Choroid plexus epithelial cell (primary cell): ENCODE measurements at regions not wholly inside any gene's neighbourhood (a gene's known extent, or its start where the extent isn't known, plus 50 kb on each side); places are given as distances from the start of the nearest gene placed in this dataset.

Experiments
- DNase-seq: peaks from one replicate; pipeline ENCODE4 v3.0.0-alpha.2; 2010; ENCODE audit warnings: low read depth
- H3K4me3 ChIP-seq: 2 replicates; pipeline ENCODE4 v1.5.1; 2011; ENCODE audit warnings: low read depth, mild to moderate bottlenecking, control low read depth, low read length, moderate library complexity
- CTCF ChIP-seq: conservative IDR thresholded peaks from 2 replicates; pipeline ENCODE4 v1.5.1; 2011; ENCODE audit warnings: low read depth, mild to moderate bottlenecking, control low read depth, inconsistent platforms, low read length, moderate library complexity

- TF ChIP-seq CTCF: no peak
- DNase-seq: no peak
These were observed 170.6 kb upstream of the NCK2 start for GRCh38 chr2:105573910-105574655.

DNA sequence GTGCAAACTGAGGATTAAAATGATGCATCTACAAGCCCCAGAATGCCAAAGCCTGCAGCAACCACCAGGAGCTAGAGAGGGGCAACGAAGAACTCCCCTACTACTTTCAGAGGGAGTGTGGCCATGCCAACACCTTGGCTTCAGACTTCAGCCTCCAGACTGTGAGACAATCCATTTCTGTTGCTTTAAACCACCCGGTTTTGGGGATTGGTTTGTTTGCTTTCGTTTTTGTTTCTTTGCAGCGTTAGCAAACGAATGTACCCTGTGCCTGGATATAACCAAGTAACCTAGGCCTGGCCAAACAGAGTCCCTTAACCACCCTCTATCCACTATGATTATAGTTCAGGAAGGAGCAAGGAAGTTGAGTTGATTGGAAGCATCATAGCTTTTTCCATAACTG, 171.2 kb upstream of the NCK2 start:
- H3K4me3 ChIP-seq: no peak overlapping the region
- DNase-seq: no peak
- no peak for TF ChIP-seq CTCF

More at GRCh38 chr2:105573910-105574655, 170.6 kb upstream of the NCK2 start:
- H3K4me3 ChIP-seq: no peak overlapping the region

DNA sequence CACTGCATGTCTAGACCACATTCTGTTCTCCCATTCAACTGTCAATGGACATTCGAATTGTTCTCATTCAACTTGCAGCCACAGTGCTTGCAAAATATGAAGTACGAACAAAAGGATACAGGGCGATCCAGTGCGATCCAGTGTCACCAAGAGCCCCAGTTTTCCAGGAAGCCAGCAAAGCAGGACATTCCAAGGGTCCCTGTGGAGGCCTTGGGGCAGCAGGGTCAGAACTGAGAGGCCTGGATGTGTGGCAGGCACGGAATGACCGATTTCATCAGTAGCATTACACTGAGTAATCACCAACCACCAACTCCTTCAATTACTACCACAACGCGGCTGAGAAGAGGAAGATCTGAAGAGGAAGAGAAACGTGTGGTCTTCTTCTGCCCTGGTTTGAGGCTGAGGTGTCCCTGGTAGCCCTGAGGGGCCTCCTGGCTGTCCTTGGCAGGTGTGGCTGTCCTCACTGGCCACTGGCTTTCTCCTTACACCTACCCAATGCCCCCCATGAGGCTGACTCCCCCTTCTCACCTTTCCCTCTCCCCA, 172.7 kb upstream of the FHL2 start:
- H3K4me3 ChIP-seq: no peak overlapping the region
- TF ChIP-seq CTCF: no peak
- no peak for DNase-seq

DNA sequence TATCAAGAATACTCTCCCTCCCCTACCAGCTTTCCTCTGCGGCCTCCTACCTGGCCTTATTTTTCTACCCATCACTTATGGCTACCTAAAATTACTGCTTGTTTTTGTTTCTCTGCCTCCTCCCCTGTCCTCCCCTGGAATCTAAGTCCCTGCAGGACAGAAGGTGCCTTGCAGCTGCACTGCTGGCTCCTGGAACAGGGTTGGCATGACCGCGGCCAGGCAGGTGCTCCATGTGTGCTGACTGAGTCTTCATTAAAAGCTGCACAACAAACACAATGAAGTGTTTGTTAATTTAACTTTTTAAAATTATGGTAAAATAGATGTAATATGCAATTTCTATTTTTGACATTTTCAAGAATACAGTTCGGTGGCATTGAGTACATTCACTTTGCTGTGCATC, 171.9 kb upstream of the FHL2 start:
- TF ChIP-seq CTCF: no peak

DNA sequence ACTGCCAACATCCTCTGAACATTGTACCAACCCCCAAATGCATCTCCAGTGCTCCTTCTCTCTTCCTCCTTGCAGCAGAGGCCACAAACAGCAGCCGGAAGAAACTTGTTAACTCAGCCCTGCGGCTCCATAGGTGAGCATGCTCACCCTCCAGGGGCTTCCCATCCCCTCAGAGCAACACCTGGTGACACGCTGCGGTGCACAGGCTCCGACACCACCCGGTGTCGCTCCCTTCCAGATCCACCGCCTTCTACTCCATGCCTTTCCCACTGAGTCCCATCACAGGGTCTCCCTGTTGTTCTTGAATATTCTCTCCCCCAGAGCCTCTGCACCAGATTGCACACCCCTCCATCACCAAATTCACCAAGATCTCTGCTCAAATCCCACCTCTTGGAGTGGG, 171.5 kb upstream of the FHL2 start:
- H3K4me3 ChIP-seq: no peak overlapping the region
- DNase-seq: no peak
- no peak for TF ChIP-seq CTCF

More for the DNA sequence above, 171.9 kb upstream of the FHL2 start:
- no peak for DNase-seq
- H3K4me3 ChIP-seq: no peak overlapping the region

DNA sequence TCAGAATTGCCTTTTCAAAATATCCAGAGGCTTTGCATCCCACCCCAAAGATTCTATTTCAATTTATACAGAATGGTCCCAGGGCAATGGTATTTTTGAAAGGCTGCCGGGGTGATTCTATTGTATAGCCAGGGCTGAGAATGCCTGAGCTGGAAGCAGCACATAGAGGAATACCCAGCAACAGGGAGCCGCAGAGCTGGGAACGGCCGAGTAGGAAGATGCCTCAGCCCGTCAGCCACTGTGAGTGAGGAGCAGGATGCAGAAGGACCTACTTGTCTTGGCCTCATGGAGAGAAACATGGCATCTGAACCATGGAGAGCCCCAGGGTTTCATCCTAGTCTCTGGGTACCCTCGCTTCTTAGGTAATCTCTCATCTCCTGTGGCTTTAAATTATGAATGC, 170.8 kb upstream of the FHL2 start:
- TF ChIP-seq CTCF: no peak
- no peak for DNase-seq
- H3K4me3 ChIP-seq: no peak overlapping the region

GRCh38 chr2:105567996-105568494, 169.2 kb upstream of the FHL2 start:
- peak; percentile 16 for DNase-seq
- no peak for TF ChIP-seq CTCF
- peak overlapping the region; percentile 6 for H3K4me3 ChIP-seq
